H9 (cell line): ENCODE measurements at regions not wholly inside any gene's neighbourhood (a gene's known extent, or its start where the extent isn't known, plus 50 kb on each side); places are given as distances from the start of the nearest gene placed in this dataset.
"Not testable (repeated sequence)": the region's sequence is repeated elsewhere in the genome, so short reads cannot be mapped to it uniquely, and the experiment has no call there.

Experiments used
- DNase-seq: peaks from one replicate; pipeline ENCODE4 v3.0.0-alpha.2; 2017
- H2AFZ ChIP-seq: one replicate; pipeline ENCODE4 v1.6.1; 2013; ENCODE audit warnings: mild to moderate bottlenecking, low read length, control low read depth, moderate library complexity
- H2AK5ac ChIP-seq: 2 replicates; pipeline ENCODE4 v1.6.1; 2013; ENCODE audit warnings: low read length, control low read depth, mixed read lengths; ENCODE audit not compliant: insufficient read length
- H2BK120ac ChIP-seq: one replicate; pipeline ENCODE4 v1.6.1; 2013; ENCODE audit warnings: low read depth, mild to moderate bottlenecking, low read length, control low read depth, inconsistent platforms; ENCODE audit not compliant: poor library complexity, severe bottlenecking
- H2BK12ac ChIP-seq: 2 replicates; pipeline ENCODE4 v1.6.1; 2013; ENCODE audit warnings: low read length, control low read depth, mixed read lengths, low read depth; ENCODE audit not compliant: insufficient read length
- H2BK15ac ChIP-seq: 2 replicates; pipeline ENCODE4 v1.6.1; 2013; ENCODE audit warnings: low read depth, low read length, control low read depth
- H2BK20ac ChIP-seq: one replicate; pipeline ENCODE4 v1.6.1; 2013; ENCODE audit warnings: low read depth, mild to moderate bottlenecking, low read length, control low read depth, inconsistent platforms; ENCODE audit not compliant: poor library complexity, severe bottlenecking
- H2BK5ac ChIP-seq: 2 replicates; pipeline ENCODE4 v1.6.1; 2013; ENCODE audit warnings: low read length, control low read depth, mixed read lengths; ENCODE audit not compliant: insufficient read length
- H3K14ac ChIP-seq: 2 replicates; pipeline ENCODE4 v1.6.1; 2013; ENCODE audit warnings: low read length, control low read depth; ENCODE audit not compliant: insufficient read depth
- H3K18ac ChIP-seq: 2 replicates; pipeline ENCODE4 v1.6.1; 2013; ENCODE audit warnings: low read depth, mild to moderate bottlenecking, mixed read lengths, low read length, control low read depth; ENCODE audit not compliant: insufficient read length
- H3K23ac ChIP-seq: 2 replicates; pipeline ENCODE4 v1.6.1; 2013; ENCODE audit warnings: low read length, control low read depth, mixed read lengths, low read depth; ENCODE audit not compliant: insufficient read length
- H3K23me2 ChIP-seq: 2 replicates; pipeline ENCODE4 v1.6.1; 2013; ENCODE audit warnings: low read depth, mild to moderate bottlenecking, mixed read lengths, low read length, control low read depth; ENCODE audit not compliant: insufficient read length, poor library complexity, severe bottlenecking
- H3K27ac ChIP-seq: 2 replicates; pipeline ENCODE4 v1.5.1; 2013; ENCODE audit warnings: low read length, control low read depth, mixed read lengths, low read depth; ENCODE audit not compliant: insufficient read length
- H3K27me3 ChIP-seq: 2 replicates; pipeline ENCODE4 v1.6.1; 2013; ENCODE audit warnings: low read length, control low read depth, inconsistent platforms; ENCODE audit not compliant: insufficient read depth
- H3K4ac ChIP-seq: 2 replicates; pipeline ENCODE4 v1.6.1; 2013; ENCODE audit warnings: low read depth, mild to moderate bottlenecking, control low read depth, inconsistent platforms, low read length, moderate library complexity
- H3K4me1 ChIP-seq: 2 replicates; pipeline ENCODE4 v1.6.1; 2013; ENCODE audit warnings: low read length, control low read depth, inconsistent platforms; ENCODE audit not compliant: insufficient read depth
- H3K4me2 ChIP-seq: 2 replicates; pipeline ENCODE4 v1.6.1; 2013; ENCODE audit warnings: low read length, control low read depth, mixed read lengths; ENCODE audit not compliant: insufficient read length, insufficient read depth
- H3K56ac ChIP-seq: 2 replicates; pipeline ENCODE4 v1.6.1; 2013; ENCODE audit warnings: low read depth, mild to moderate bottlenecking, mixed read lengths, low read length, control low read depth; ENCODE audit not compliant: insufficient read length
- H3K79me1 ChIP-seq: 2 replicates; pipeline ENCODE4 v1.6.1; 2013; ENCODE audit warnings: low read depth, mild to moderate bottlenecking, moderate library complexity, low read length, control low read depth, inconsistent platforms; ENCODE audit not compliant: insufficient read depth, poor library complexity, severe bottlenecking
- H3K79me2 ChIP-seq: 2 replicates; pipeline ENCODE4 v1.6.1; 2013; ENCODE audit warnings: low read length, control low read depth, inconsistent platforms; ENCODE audit not compliant: insufficient read depth
- H3K9ac ChIP-seq: 2 replicates; pipeline ENCODE4 v1.6.1; 2013; ENCODE audit warnings: low read length, control low read depth, mixed read lengths; ENCODE audit not compliant: insufficient read length; ENCODE audit errors: extremely low read depth
- H3K9me3 ChIP-seq: one replicate; pipeline ENCODE4 v1.6.1; 2013; ENCODE audit warnings: low read depth, low read length, inconsistent platforms; ENCODE audit not compliant: control insufficient read depth
- H3T11ph ChIP-seq: one replicate; pipeline ENCODE4 v1.6.1; 2013; ENCODE audit warnings: mild to moderate bottlenecking, low read length, control low read depth, inconsistent platforms
- H4K20me1 ChIP-seq: one replicate; pipeline ENCODE4 v1.6.1; 2013; ENCODE audit not compliant: control insufficient read depth, insufficient read length, insufficient read depth
- H4K5ac ChIP-seq: 2 replicates; pipeline ENCODE4 v1.6.1; 2013; ENCODE audit warnings: low read depth, mild to moderate bottlenecking, mixed read lengths, low read length, control low read depth; ENCODE audit not compliant: insufficient read length
- H4K8ac ChIP-seq: replicated peaks from 2 replicates; pipeline ENCODE4 v1.6.1; 2013; ENCODE audit warnings: low read length, control low read depth, mixed read lengths, low read depth; ENCODE audit not compliant: insufficient read length
- H4K91ac ChIP-seq: 2 replicates; pipeline ENCODE4 v1.6.1; 2013; ENCODE audit warnings: low read depth, mild to moderate bottlenecking, moderate library complexity, mixed read lengths, low read length, control low read depth; ENCODE audit not compliant: insufficient read length
- H3K27ac Mint-ChIP-seq, 3 experiments: 2 replicates in 2 of 3; 3 replicates in 1 of 3; pipeline ENCODE4 v1.8.0; 2020 to 2021; ENCODE audit warnings: mixed read lengths in 3 of 3, mild to moderate bottlenecking in 1 of 3, moderate library complexity in 1 of 3
- H3K27me3 Mint-ChIP-seq: 2 replicates; pipeline ENCODE4 v1.8.0; 2021; ENCODE audit warnings: low read depth, mild to moderate bottlenecking, moderate library complexity, mixed read lengths
- H3K36me3 Mint-ChIP-seq, 3 experiments: 2 replicates in 2 of 3; 3 replicates in 1 of 3; pipeline ENCODE4 v1.8.0; 2020 to 2021; ENCODE audit warnings: low read depth in 3 of 3, mixed read lengths in 3 of 3; ENCODE audit not compliant: insufficient read depth in 1 of 3
- H3K4me1 Mint-ChIP-seq, 2 experiments: 2 replicates each; pipeline ENCODE4 v1.8.0; 2020; ENCODE audit warnings: mixed read lengths in 2 of 2
- H3K4me3 Mint-ChIP-seq, 2 experiments: 2 replicates in 1 of 2; 3 replicates in 1 of 2; pipeline ENCODE4 v1.8.0; 2020 to 2021; ENCODE audit warnings: mild to moderate bottlenecking in 2 of 2, mixed read lengths in 2 of 2, moderate library complexity in 1 of 2
- H3K9me3 Mint-ChIP-seq, 2 experiments: 2 replicates in 1 of 2; 3 replicates in 1 of 2; pipeline ENCODE4 v1.8.0; 2020; ENCODE audit warnings: mild to moderate bottlenecking in 2 of 2, mixed read lengths in 2 of 2, moderate library complexity in 1 of 2
- WGBS: extraction: QIAGEN DNeasy Blood & Tissue Kit; methylation state at CpG from one replicate; pipeline ENCODE4 v1.1.7; 2013; ENCODE audit warnings: missing lambda C conversion rate, low lambda C conversion rate, mixed read lengths; ENCODE audit not compliant: insufficient read length; ENCODE audit errors: extremely low coverage; 5-methylcytosine and 5-hydroxymethylcytosine counted together

DNA sequence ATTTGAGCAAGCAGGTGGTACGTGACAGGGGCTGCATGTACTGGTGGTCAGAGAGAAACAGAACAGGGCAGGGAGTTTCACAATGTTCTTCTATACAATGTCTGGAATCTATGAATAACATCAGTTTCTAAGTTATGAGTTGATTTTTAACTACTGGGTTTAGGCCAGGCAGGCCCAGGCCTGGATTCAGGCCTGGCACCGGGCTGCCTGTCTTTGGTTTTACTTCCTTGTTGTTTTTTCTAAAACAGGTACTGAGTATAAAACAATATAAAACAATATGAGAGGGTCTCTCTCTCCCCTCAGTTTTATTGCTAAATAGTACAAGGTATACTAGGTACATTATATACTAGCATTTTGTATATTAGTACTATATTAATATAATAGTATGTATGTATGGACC, 742.7 kb upstream of the FAT3 start:
- H3K14ac ChIP-seq, H4K91ac ChIP-seq, H4K5ac ChIP-seq, H3K27me3 ChIP-seq, H2AK5ac ChIP-seq, H3K56ac ChIP-seq, H2AFZ ChIP-seq, H3T11ph ChIP-seq, H2BK15ac ChIP-seq, H2BK12ac ChIP-seq, H3K27ac ChIP-seq, H3K4me2 ChIP-seq, H2BK120ac ChIP-seq, H2BK5ac ChIP-seq, H4K8ac ChIP-seq, H4K20me1 ChIP-seq, H2BK20ac ChIP-seq, H3K4me1 ChIP-seq, DNase-seq, H3K4me1 Mint-ChIP-seq, H3K36me3 Mint-ChIP-seq, H3K9ac ChIP-seq, H3K79me2 ChIP-seq, H3K79me1 ChIP-seq, H3K4ac ChIP-seq, H3K23ac ChIP-seq, H3K4me3 Mint-ChIP-seq, H3K27me3 Mint-ChIP-seq, H3K18ac ChIP-seq, H3K23me2 ChIP-seq, H3K9me3 ChIP-seq: not testable (repeated sequence)
- H3K9me3 Mint-ChIP-seq, result peaks cover 11 to 27% of the 10 kb centered on the region in 2 experiments
- WGBS, result no CpG with 5 or more reads among the region's 2 CpGs
- peak overlapping the region in 1 of 3 experiments; percentile 28; a peak in 1 of 7 replicates for H3K27ac Mint-ChIP-seq
